A549 (cell line): ENCODE measurements at regions not wholly inside any gene's neighbourhood (a gene's known extent, or its start where the extent isn't known, plus 50 kb on each side); places are given as distances from the start of the nearest gene placed in this dataset.

Experiments
- BHLHE40 ChIP-seq: IDR thresholded peaks from 2 replicates; pipeline ENCODE4 v1.6.1; 2012; ENCODE audit warnings: low read depth, low read length, inconsistent platforms
- CEBPB ChIP-seq, 2 experiments: fragments of >200 bp in 1 of 2; sonication (Bioruptor Twin) in 1 of 2; formaldehyde crosslinking in 1 of 2; IDR thresholded peaks; 2 replicates each; pipeline ENCODE4 v1.6.1; 2012 to 2016
- HDAC2 ChIP-seq: fragments of 200-600 bp; sonication (generic); IDR thresholded peaks from 2 replicates; pipeline ENCODE4 v1.6.1; 2016
- KDM5A ChIP-seq: fragments of 200-600 bp; sonication (generic); IDR thresholded peaks from 2 replicates; pipeline ENCODE4 v1.6.1; 2016; ENCODE audit warnings: antibody characterized with exemption, mild to moderate bottlenecking
- MAZ ChIP-seq: fragments of 150-350 bp; IDR thresholded peaks from 2 replicates; pipeline ENCODE4 v1.6.1; 2014; ENCODE audit warnings: antibody characterized with exemption, low read depth, low read length, borderline replicate concordance
- REST ChIP-seq: fragments of 200-600 bp; sonication (generic); IDR thresholded peaks from 2 replicates; pipeline ENCODE4 v1.6.1; 2016; ENCODE audit warnings: antibody characterized with exemption, mild to moderate bottlenecking, moderate library complexity
- RNF2 ChIP-seq: fragments of 200-600 bp; sonication (generic); IDR thresholded peaks from 2 replicates; pipeline ENCODE4 v1.6.1; 2016; ENCODE audit warnings: low read depth, mild to moderate bottlenecking, antibody characterized with exemption, moderate library complexity, borderline replicate concordance
- SMC3 ChIP-seq: fragments of >200 bp; sonication (Bioruptor Twin); formaldehyde crosslinking; IDR thresholded peaks from 3 replicates; pipeline ENCODE4 v1.6.1; 2018; ENCODE audit warnings: inconsistent platforms
- TF ChIP-seq, protein P1 (sequence below): fragments of >200 bp; sonication (Bioruptor Twin); formaldehyde crosslinking; IDR thresholded peaks from 3 replicates; pipeline ENCODE4 v1.5.1; 2016

DNA sequence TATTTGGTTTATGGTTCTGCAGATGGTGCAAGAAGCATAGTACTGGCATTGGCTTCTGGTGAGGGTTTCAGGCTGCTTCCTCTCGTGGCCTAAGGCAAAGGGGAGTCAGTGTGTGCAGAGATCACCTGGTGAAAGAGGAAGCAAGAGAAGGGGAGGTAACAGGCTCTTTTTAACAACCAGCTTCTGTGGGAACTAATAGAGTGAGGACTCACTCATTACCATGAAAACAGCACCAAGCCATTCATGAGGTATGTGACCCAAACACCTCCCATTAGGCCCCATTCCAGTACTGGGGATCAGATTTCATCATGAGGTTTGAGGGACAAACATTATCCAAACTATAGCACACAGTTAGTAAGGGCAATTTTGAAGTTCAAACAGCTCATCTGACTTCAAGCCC, 263.5 kb downstream of the TMEM38B start:
- TF ChIP-seq, protein P1, sequence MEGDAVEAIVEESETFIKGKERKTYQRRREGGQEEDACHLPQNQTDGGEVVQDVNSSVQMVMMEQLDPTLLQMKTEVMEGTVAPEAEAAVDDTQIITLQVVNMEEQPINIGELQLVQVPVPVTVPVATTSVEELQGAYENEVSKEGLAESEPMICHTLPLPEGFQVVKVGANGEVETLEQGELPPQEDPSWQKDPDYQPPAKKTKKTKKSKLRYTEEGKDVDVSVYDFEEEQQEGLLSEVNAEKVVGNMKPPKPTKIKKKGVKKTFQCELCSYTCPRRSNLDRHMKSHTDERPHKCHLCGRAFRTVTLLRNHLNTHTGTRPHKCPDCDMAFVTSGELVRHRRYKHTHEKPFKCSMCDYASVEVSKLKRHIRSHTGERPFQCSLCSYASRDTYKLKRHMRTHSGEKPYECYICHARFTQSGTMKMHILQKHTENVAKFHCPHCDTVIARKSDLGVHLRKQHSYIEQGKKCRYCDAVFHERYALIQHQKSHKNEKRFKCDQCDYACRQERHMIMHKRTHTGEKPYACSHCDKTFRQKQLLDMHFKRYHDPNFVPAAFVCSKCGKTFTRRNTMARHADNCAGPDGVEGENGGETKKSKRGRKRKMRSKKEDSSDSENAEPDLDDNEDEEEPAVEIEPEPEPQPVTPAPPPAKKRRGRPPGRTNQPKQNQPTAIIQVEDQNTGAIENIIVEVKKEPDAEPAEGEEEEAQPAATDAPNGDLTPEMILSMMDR = no peak
- no peak for TF ChIP-seq REST
- TF ChIP-seq SMC3 = no peak
- TF ChIP-seq KDM5A = no peak
- no peak for TF ChIP-seq HDAC2
- TF ChIP-seq RNF2 = no peak
- TF ChIP-seq BHLHE40 = no peak
- TF ChIP-seq CEBPB (IDR thresholded peaks at IDR 0.05) = no peak
- no peak for TF ChIP-seq MAZ
